ENCODE measurements at regions not wholly inside any gene's neighbourhood (a gene's known extent, or its start where the extent isn't known, plus 50 kb on each side); places are given as distances from the start of the nearest gene placed in this dataset.
"Not testable (repeated sequence)": the region's sequence is repeated elsewhere in the genome, so short reads cannot be mapped to it uniquely, and the experiment has no call there.

DNA sequence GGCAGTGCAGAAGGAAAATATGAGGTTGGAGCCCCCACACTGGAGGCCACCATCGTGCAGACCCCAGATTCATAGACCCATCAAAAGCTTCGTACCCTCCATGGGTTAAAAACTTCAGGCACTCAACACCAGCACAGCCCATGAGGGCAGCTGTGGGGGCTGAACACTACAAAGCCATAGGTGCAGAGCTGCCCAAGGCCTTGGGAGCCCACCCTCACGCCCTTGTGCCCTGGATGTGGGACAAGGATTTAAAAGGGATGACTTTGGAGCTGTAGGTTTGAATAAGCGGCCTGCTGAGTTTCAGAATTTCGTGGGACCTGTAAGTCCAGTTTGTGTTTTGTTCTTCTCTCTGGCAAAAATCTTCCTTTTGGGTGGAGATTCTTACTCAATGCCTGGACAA is 747.6 kb downstream of the SPATA31A6 start:
- DNase-seq: not testable (repeated sequence)

DNA sequence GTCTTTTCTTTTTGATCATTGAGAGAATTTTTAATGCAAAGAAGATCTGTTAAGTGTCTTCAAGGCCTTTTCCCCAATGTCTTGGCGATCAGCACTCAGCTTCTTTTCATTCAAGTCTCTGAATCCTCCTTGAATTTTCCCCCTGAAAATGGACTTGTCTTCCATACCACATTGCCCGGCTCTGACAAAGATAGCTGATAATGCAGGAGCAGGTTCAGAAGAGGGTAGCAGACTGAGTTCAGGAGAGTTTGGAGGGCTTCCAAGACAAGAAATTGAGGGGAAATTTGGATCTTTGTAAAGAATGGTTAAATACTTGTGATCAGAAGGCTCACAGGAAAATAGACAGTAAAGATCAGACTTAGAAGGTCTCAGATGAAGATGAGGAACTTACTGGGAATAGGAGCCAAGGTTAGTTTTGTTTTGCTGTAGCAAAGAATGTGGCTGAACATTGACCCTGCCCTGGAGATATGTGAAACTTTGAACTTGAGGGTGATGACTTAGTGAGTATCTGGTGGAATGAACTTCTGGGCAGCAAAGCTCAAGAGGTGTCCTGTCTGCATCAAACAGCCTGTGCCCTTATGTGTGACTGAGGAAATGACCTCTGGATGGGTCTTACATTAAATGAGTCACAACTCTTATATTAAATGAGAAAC is 754.2 kb downstream of the SPATA31A6 start:
- DNase-seq: not testable (repeated sequence)

DNA sequence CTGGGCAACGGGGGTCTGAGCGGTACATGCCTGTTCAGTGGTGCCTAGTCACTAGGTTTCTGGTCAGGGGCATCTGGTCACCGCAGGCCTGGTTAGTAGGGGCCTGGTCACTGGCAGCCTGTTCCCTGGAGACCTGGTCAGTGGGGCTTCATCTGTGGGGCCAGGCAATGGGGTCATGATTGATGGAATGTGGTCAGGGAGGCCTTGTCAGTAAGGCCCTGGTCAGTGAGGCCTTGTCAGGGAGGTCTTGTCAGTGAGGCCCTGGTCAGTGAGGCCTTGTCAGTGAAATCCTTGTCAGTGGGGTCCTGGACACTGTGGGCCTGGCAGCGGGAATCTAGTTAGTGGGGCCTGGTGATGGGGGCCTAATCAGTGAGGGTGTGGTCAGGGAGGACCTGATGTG is 763.6 kb downstream of the SPATA31A6 start:
- DNase-seq: peak; percentile 1

DNA sequence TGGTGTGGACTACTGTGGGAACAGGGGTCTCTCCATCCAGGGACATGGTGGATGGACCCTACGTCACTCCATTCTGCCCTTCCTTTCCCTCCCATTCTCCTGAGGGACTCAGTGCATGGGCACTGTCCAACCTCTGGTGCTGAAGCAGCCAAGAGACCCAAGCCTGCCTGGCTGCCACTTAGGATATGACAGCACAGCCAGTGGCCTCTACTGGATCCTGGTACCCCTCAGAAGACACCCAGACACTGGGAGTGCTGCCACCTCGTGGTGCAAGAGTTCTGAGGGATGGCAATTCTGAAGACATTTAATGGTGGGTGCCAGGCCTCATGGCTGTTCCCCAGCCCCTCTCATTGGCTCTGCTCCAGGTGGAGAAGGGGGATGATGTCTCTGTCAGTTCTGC is 767.8 kb downstream of the SPATA31A6 start:
- DNase-seq: not testable (repeated sequence)

DNA sequence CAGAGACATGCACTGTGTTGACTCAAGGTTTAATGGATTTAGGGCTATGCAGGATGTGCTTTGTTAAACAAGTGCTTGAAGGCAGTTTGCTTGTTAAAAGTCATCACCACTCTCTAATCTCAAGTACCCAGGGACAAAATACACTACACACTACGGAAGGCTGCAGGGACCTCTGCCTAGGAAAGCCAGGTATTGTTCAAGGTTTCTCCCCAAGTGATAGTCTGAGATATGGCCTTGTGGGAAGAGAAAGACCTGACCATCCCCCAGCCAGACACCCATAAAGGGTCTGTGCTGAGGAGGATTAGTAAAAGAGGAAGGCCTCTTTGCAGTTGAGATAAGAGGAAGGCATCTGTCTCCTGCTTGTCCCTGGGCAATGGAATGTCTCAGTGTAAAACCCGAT is 781.7 kb downstream of the SPATA31A6 start:
- DNase-seq: not testable (repeated sequence)

DNA sequence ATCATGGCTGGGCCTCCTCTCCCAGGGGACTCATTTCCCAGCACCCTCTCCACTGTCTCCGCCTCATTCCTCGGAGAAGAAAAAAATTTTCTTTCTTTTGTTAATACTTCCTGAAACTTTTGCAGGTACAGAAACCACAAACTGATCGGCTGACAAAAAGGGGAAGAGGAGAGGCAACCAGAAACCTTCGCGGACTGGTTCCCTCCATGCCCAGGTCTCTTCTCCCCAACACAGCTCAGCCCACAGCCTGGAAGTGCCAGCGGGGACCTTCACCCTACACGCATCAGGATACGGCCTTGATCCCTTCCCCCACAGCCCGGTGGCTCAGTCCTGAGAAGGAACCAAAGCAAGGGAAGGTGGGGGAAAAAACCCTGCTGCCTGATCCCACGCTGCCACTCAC is 788.4 kb downstream of the SPATA31A6 start:
- DNase-seq: not testable (repeated sequence)

DNA sequence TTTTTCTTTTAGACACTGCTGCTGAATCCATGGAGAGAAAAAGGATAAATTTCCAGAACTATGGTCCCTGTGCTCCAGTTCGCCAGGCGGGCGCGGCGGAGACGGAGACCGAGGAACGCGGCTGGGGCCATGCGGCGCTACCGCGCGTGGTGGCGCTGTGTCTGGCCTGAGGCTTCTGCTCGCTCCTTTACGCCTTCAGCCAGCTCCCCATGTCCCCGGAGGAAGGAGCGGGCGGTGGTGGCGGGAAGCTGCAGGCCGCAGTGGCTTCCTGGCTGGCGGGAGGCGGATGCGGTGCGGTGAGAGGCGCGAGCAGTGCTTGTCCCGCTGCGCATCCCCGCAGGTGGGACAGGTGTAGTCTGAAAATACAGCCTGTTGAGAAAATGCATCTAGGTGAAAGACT is 791.3 kb downstream of the SPATA31A6 start:
- not testable (repeated sequence) for DNase-seq

DNA sequence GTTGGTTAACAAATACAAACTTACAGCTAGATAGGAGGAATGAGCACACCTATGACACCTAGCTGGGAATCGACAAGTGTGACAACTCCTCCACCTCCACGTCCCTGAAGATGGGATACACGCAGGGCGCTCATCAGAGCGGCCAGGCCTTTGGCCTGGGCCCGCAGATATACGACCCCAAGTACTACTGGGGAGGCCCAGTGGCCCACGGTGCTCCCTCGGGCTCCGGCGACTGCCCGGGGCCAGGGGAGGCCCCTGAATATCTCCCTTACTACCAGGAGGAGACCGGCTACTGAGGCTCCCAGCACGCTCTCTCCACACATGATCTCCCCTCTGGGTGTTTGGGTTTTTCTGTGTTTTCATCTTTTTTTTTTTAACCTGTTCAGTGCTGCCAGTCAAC is 801.3 kb downstream of the SPATA31A6 start:
- DNase-seq: not testable (repeated sequence)

Data from right kidney (tissue), 1 donor.